ENCODE measurements at regions not wholly inside any gene's neighbourhood (a gene's known extent, or its start where the extent isn't known, plus 50 kb on each side); places are given as distances from the start of the nearest gene placed in this dataset.

DNA sequence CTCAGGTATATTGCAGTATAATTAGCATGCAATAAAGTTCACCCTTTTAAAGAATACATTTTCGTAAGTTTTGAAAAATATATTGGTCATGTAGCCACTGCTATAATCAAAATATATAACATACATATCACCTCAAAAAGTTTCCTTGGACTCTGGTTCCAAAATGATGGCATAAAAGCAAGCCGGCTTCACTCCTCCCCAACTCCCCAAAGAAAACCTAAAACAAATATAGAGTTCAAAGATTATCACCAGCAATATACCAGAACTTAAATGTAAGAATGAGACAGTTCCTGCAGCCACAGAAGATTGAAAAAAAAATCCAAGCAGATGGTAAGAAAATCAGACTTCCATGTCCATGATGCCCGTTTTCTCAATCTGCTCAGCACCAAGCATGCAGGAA is 104.3 kb downstream of the APIP start:
- TF ChIP-seq, protein P1, sequence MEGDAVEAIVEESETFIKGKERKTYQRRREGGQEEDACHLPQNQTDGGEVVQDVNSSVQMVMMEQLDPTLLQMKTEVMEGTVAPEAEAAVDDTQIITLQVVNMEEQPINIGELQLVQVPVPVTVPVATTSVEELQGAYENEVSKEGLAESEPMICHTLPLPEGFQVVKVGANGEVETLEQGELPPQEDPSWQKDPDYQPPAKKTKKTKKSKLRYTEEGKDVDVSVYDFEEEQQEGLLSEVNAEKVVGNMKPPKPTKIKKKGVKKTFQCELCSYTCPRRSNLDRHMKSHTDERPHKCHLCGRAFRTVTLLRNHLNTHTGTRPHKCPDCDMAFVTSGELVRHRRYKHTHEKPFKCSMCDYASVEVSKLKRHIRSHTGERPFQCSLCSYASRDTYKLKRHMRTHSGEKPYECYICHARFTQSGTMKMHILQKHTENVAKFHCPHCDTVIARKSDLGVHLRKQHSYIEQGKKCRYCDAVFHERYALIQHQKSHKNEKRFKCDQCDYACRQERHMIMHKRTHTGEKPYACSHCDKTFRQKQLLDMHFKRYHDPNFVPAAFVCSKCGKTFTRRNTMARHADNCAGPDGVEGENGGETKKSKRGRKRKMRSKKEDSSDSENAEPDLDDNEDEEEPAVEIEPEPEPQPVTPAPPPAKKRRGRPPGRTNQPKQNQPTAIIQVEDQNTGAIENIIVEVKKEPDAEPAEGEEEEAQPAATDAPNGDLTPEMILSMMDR (conservative IDR thresholded peaks at IDR 0.05 in 1 of 2, IDR thresholded peaks at IDR 0.05 in 1 of 2; ENCODE audit: low read depth in 1 of 2, low read length in 2 of 2): no peak
- TF ChIP-seq EZH2 (IDR thresholded peaks at IDR 0.05; ENCODE audit: low read length, missing control alignments): no peak
